OCI-LY3 (cell line): ENCODE measurements at regions not wholly inside any gene's neighbourhood (a gene's known extent, or its start where the extent isn't known, plus 50 kb on each side); places are given as distances from the start of the nearest gene placed in this dataset.
"Not testable (repeated sequence)": the region's sequence is repeated elsewhere in the genome, so short reads cannot be mapped to it uniquely, and the experiment has no call there.

Experiments
- H2AFZ ChIP-seq: fragments of 200-600, 300-600 bp; shearing (Covaris generic); 2 replicates; pipeline ENCODE4 v1.6.0; 2014; ENCODE audit warnings: antibody characterized with exemption, low read depth, low read length
- H3K27ac ChIP-seq: fragments of 200-600, 300-600 bp; sonication (generic); 2 replicates; pipeline ENCODE4 v1.5.1; 2014; ENCODE audit warnings: mild to moderate bottlenecking, low read length, moderate library complexity, mixed read lengths
- H3K27me3 ChIP-seq: fragments of 200-600, 300-600 bp; sonication (generic); 2 replicates; pipeline ENCODE4 v1.6.1; 2014; ENCODE audit warnings: low read depth, low read length, mixed read lengths
- H3K36me3 ChIP-seq: fragments of 200-600, 300-600 bp; sonication (generic); replicated peaks from 2 replicates; pipeline ENCODE3; 2014; ENCODE audit warnings: low read depth, low read length, mixed read lengths
- H3K4me1 ChIP-seq: fragments of 300-600, 200-600 bp; sonication (generic); 2 replicates; pipeline ENCODE4 v1.6.1; 2014; ENCODE audit warnings: low read length, mixed read lengths
- H3K4me2 ChIP-seq: fragments of 200-600, 300-600 bp; sonication (generic); 2 replicates; pipeline ENCODE4 v1.6.1; 2014; ENCODE audit warnings: low read length, mixed read lengths
- H3K4me3 ChIP-seq: fragments of 300-600, 200-600 bp; sonication (generic); 2 replicates; pipeline ENCODE4 v1.5.1; 2014; ENCODE audit warnings: antibody characterized with exemption, mild to moderate bottlenecking, low read length, moderate library complexity
- H3K79me2 ChIP-seq: fragments of 300-600, 200-600 bp; shearing (Covaris generic); 2 replicates; pipeline ENCODE4 v1.6.1; 2014; ENCODE audit warnings: mild to moderate bottlenecking, low read length, mixed read lengths
- H3K9ac ChIP-seq: fragments of 300-600, 200-600 bp; shearing (Covaris generic); 2 replicates; pipeline ENCODE4 v1.6.0; 2014; ENCODE audit warnings: mild to moderate bottlenecking, low read length, moderate library complexity
- H3K9me3 ChIP-seq: fragments of 200-600, 300-600 bp; shearing (Covaris generic); 2 replicates; pipeline ENCODE4 v1.6.1; 2014; ENCODE audit warnings: low read length, mixed read lengths; ENCODE audit not compliant: insufficient read depth
- H4K20me1 ChIP-seq: fragments of 200-600, 300-600 bp; sonication (generic); 2 replicates; pipeline ENCODE4 v1.6.1; 2016; ENCODE audit warnings: low read length, mixed read lengths; ENCODE audit not compliant: insufficient read depth
- CTCF ChIP-seq: fragments of 200-600, 300-600 bp; sonication (generic); IDR thresholded peaks from 2 replicates; pipeline ENCODE4 v1.5.1; 2014; ENCODE audit warnings: antibody characterized with exemption, low read length, low read depth
- EZH2phosphoT487 ChIP-seq: fragments of 200-600 bp; shearing (Covaris generic); IDR thresholded peaks from 2 replicates; pipeline ENCODE4 v1.6.1; 2018; ENCODE audit warnings: antibody characterized with exemption, mixed run types, low read depth

GRCh38 chr14:106670011-106670410 lies 1143.6 kb downstream of the TMEM121 start:
- H3K4me2 ChIP-seq = no peak overlapping the region
- no peak overlapping the region for H2AFZ ChIP-seq
- peaks cover 45% of the 10 kb centered on the region for H3K27me3 ChIP-seq
- H3K4me1 ChIP-seq = no peaks in the 10 kb centered on the region
- TF ChIP-seq CTCF (no peak), EZH2phosphoT487 (no peak)
- H4K20me1 ChIP-seq = no peaks in the 10 kb centered on the region
- H3K9me3 ChIP-seq = no peaks in the 10 kb centered on the region
- no peaks in the 10 kb centered on the region for H3K79me2 ChIP-seq
- H3K27ac ChIP-seq = no peak overlapping the region
- H3K36me3 ChIP-seq = no peaks in the 10 kb centered on the region
- no peak overlapping the region for H3K9ac ChIP-seq
- no peak overlapping the region for H3K4me3 ChIP-seq

GRCh38 chr14:106674093-106674492 lies 1147.7 kb downstream of the TMEM121 start:
- not testable (repeated sequence) for H3K4me1 ChIP-seq

GRCh38 chr14:106674509-106675125 lies 1148.2 kb downstream of the TMEM121 start:
- not testable (repeated sequence) for H3K9ac ChIP-seq, H3K79me2 ChIP-seq, H3K9me3 ChIP-seq, H3K36me3 ChIP-seq, H3K4me1 ChIP-seq, H3K27ac ChIP-seq, H2AFZ ChIP-seq, H4K20me1 ChIP-seq, H3K4me3 ChIP-seq
- Histone ChIP-seq H3K27me3 (peaks cover 33% of the 10 kb centered on the region), H3K4me2 (peak overlapping the region; percentile 48)
- peak; percentile 45 for TF ChIP-seq CTCF

More at GRCh38 chr14:106674093-106674492, 1147.7 kb downstream of the TMEM121 start:
- H3K4me2 ChIP-seq, H3K9me3 ChIP-seq, H3K27ac ChIP-seq, H2AFZ ChIP-seq, H3K9ac ChIP-seq, H3K79me2 ChIP-seq, H4K20me1 ChIP-seq, H3K36me3 ChIP-seq, H3K4me3 ChIP-seq: not testable (repeated sequence)
- peaks cover 29% of the 10 kb centered on the region for H3K27me3 ChIP-seq

- H3K9me3 ChIP-seq, H3K4me2 ChIP-seq, H3K79me2 ChIP-seq, H3K9ac ChIP-seq, H3K36me3 ChIP-seq, H3K27ac ChIP-seq, H2AFZ ChIP-seq, H3K4me3 ChIP-seq, H3K4me1 ChIP-seq, H4K20me1 ChIP-seq: not testable (repeated sequence)
- H3K27me3 ChIP-seq = peaks cover 24% of the 10 kb centered on the region
Observed at GRCh38 chr14:106675716-106676115, 1149.3 kb downstream of the TMEM121 start.

- H3K4me1 ChIP-seq = no peaks in the 10 kb centered on the region
Observed at GRCh38 chr14:106679776-106680175, 1153.4 kb downstream of the TMEM121 start.

More at GRCh38 chr14:106679776-106680175, 1153.4 kb downstream of the TMEM121 start:
- Histone ChIP-seq H3K9me3 (no peaks in the 10 kb centered on the region), H3K9ac (no peak overlapping the region), H3K79me2 (no peaks in the 10 kb centered on the region), H3K4me3 (no peak overlapping the region), H3K27ac (no peak overlapping the region), H3K4me2 (no peak overlapping the region), H4K20me1 (no peaks in the 10 kb centered on the region), H3K36me3 (no peaks in the 10 kb centered on the region), H3K27me3 (peaks cover 42% of the 10 kb centered on the region), H2AFZ (no peak overlapping the region)
- no peak for TF ChIP-seq EZH2phosphoT487
- no peak for TF ChIP-seq CTCF
